MM.1S (cell line): ENCODE measurements at regions not wholly inside any gene's neighbourhood (a gene's known extent, or its start where the extent isn't known, plus 50 kb on each side); places are given as distances from the start of the nearest gene placed in this dataset.
"Not testable (repeated sequence)": the region's sequence is repeated elsewhere in the genome, so short reads cannot be mapped to it uniquely, and the experiment has no call there.

Experiments used
- EZH2 ChIP-seq: fragments of 300-600 bp; sonication (generic); optimal IDR thresholded peaks from 2 replicates; pipeline ENCODE3; 2017; ENCODE audit warnings: low read depth, mild to moderate bottlenecking, antibody characterized with exemption, low read length, mixed read lengths
- EZH2phosphoT487 ChIP-seq: fragments of 300-600 bp; sonication (generic); IDR thresholded peaks from 2 replicates; pipeline ENCODE4 v1.6.1; 2018; ENCODE audit warnings: antibody characterized with exemption, low read length
- TF ChIP-seq, protein P1 (sequence below): fragments of 300-600 bp; sonication (generic); IDR thresholded peaks from 2 replicates; pipeline ENCODE4 v1.5.1; 2016; ENCODE audit warnings: antibody characterized with exemption, low read length, mixed read lengths

GRCh38 chr10:93127642-93128215 is 54.0 kb downstream of the CYP26A1 start:
- TF ChIP-seq, protein P1, sequence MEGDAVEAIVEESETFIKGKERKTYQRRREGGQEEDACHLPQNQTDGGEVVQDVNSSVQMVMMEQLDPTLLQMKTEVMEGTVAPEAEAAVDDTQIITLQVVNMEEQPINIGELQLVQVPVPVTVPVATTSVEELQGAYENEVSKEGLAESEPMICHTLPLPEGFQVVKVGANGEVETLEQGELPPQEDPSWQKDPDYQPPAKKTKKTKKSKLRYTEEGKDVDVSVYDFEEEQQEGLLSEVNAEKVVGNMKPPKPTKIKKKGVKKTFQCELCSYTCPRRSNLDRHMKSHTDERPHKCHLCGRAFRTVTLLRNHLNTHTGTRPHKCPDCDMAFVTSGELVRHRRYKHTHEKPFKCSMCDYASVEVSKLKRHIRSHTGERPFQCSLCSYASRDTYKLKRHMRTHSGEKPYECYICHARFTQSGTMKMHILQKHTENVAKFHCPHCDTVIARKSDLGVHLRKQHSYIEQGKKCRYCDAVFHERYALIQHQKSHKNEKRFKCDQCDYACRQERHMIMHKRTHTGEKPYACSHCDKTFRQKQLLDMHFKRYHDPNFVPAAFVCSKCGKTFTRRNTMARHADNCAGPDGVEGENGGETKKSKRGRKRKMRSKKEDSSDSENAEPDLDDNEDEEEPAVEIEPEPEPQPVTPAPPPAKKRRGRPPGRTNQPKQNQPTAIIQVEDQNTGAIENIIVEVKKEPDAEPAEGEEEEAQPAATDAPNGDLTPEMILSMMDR = not testable (repeated sequence)
- not testable (repeated sequence) for TF ChIP-seq EZH2phosphoT487, EZH2
